Stimulated activated naive CD8-positive, alpha-beta T cell treated with anti-CD3 and anti-CD28 coated beads, Interleukin-15, Interleukin-2, amounts not matched to agents 100 ng/mL and 50 ng/mL, for 24 hours (primary cell): ENCODE measurements at regions not wholly inside any gene's neighbourhood (a gene's known extent, or its start where the extent isn't known, plus 50 kb on each side); places are given as distances from the start of the nearest gene placed in this dataset.

Source experiments
- H3K27ac Mint-ChIP-seq: one replicate; pipeline ENCODE4 v1.8.0; 2021; ENCODE audit warnings: mild to moderate bottlenecking, mixed read lengths
- H3K27me3 Mint-ChIP-seq: one replicate; pipeline ENCODE4 v1.8.0; 2021; ENCODE audit warnings: mixed read lengths
- H3K36me3 Mint-ChIP-seq: one replicate; pipeline ENCODE4 v1.8.0; 2021; ENCODE audit warnings: low read depth, mixed read lengths
- H3K4me1 Mint-ChIP-seq: one replicate; pipeline ENCODE4 v1.8.0; 2021; ENCODE audit warnings: low read depth, mixed read lengths
- H3K4me3 Mint-ChIP-seq: one replicate; pipeline ENCODE4 v1.8.0; 2021; ENCODE audit warnings: mild to moderate bottlenecking, mixed read lengths
- H3K9me3 Mint-ChIP-seq: one replicate; pipeline ENCODE4 v1.8.0; 2021; ENCODE audit warnings: mixed read lengths

GRCh38 chr20:11212902-11213301 lies 539.1 kb upstream of the JAG1 start:
- Mint-ChIP-seq H3K27ac (no peak overlapping the region), H3K4me1 (no peaks in the 10 kb centered on the region), H3K4me3 (no peak overlapping the region), H3K27me3 (peaks cover 7% of the 10 kb centered on the region), H3K9me3 (no peaks in the 10 kb centered on the region), H3K36me3 (no peaks in the 10 kb centered on the region)

DNA sequence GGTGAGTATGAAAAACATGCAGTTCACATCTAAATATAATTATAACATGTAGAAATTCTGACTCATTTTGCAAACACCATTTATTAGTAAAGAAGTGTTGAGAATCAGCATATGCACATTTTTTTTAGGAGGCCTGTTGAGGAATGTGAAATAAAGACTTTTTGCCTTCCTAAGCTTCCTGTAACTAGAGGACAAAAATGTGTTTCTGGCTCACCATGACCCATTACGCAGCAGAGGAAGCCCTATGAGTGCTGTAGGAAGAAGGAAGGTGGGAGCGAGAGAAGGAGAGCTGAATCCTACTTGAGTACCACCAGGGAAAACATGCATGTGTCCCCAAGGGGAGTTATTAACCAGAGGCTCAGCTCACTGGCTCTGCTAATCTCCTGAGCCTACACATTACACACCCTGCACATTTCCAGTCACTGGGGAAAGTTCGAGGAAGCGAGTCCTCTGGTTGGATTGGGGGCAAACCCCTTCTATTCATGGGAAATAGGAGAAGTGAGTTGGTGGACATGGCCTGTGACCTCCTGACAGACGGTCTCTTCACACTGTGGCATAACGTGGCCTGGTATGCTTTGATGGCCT lies 540.5 kb upstream of the JAG1 start:
- Mint-ChIP-seq H3K4me1 (no peaks in the 10 kb centered on the region), H3K36me3 (no peaks in the 10 kb centered on the region), H3K27ac (no peak overlapping the region), H3K9me3 (no peaks in the 10 kb centered on the region), H3K27me3 (no peaks in the 10 kb centered on the region), H3K4me3 (no peak overlapping the region)

DNA sequence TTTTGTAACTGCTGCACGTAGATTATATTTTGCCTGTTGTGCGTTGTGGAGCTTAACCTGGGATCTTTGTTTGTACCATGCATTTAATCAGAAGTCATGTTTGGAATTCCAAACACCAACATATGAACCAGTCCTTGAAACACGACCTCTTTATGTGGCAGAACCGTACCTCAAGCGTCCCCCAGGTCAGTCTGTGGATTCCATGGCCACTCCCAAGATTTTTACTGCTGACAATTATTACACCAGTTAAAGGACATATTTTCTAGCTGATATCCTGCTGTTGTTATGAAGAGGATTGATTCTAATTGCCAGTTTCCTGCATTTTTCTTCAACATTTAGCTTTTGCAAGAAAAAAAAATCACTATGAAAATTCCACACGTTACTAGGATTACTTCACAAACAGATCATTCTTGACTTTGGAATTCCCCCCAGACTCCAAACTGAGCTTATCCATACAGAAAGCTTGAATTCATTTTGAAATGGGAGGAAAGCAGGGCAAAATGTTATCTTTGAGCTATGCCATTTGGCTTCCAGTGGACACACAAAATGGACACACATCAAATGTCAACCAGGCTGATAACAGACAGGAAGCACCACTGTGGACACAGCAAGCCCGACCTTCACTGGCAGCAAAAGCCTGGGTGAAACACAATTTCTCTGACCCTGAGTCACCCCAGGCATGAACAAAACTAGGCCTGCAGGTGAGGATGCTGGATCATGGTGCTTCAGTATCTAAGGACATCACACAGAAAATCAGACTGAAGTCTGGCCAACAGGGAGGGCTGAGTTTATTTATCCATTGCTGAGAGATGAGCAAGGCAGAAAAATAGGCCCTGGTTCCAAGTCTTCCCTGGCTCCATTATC lies 542.9 kb upstream of the JAG1 start:
- H3K36me3 Mint-ChIP-seq = no peaks in the 10 kb centered on the region
- no peak overlapping the region for H3K27ac Mint-ChIP-seq
- no peak overlapping the region for H3K4me3 Mint-ChIP-seq
- H3K27me3 Mint-ChIP-seq = no peaks in the 10 kb centered on the region
- H3K4me1 Mint-ChIP-seq = no peaks in the 10 kb centered on the region
- no peaks in the 10 kb centered on the region for H3K9me3 Mint-ChIP-seq

DNA sequence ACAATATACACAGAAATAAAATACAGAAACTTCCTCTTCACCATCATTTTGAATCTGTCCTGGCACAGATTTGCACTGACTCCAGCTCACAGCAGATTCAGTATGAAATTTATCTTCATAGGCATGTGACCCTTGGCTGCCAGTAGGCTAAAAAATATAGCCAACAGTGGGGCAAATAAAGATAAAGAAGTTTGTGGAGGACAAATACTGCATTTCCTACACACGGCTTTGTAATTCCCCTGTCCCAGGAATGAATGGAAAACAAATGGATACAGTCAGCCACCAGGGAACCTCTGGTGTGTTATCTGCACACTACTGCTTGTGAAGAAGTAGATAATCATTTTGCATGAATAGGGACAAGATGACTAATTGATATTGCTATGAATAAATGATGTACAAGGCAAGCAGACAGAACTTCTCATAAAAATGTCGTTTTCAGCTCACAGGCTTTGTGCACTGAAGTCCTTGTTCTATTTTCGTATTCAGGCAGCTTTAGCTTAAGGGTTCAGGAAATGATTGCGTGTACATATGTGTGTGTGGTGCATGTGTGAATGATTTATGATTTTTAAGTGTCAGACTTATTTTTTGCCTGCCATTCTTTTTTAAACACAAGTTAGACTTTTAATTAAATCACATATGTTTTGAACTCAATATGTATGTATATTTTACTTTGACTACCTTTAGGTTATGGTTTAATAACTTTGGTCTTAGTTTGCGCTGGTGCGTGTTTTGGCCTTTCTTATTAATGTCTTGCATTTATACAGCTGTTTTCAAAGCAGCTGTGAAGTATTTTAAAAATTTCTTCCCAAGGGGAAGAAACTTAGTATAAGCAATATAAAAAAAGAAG lies 543.8 kb upstream of the JAG1 start:
- no peaks in the 10 kb centered on the region for H3K36me3 Mint-ChIP-seq
- no peak overlapping the region for H3K27ac Mint-ChIP-seq
- H3K9me3 Mint-ChIP-seq = no peaks in the 10 kb centered on the region
- H3K27me3 Mint-ChIP-seq = no peaks in the 10 kb centered on the region
- no peaks in the 10 kb centered on the region for H3K4me1 Mint-ChIP-seq
- no peak overlapping the region for H3K4me3 Mint-ChIP-seq

- H3K27me3 Mint-ChIP-seq = no peaks in the 10 kb centered on the region
- no peaks in the 10 kb centered on the region for H3K4me1 Mint-ChIP-seq
These were observed 544.4 kb upstream of the JAG1 start for GRCh38 chr20:11218173-11218680.

GRCh38 chr20:11219192-11219591 lies 545.4 kb upstream of the JAG1 start:
- Mint-ChIP-seq H3K27me3 (peaks cover 3% of the 10 kb centered on the region), H3K9me3 (no peaks in the 10 kb centered on the region), H3K27ac (no peak overlapping the region), H3K4me3 (no peak overlapping the region), H3K4me1 (no peaks in the 10 kb centered on the region), H3K36me3 (no peaks in the 10 kb centered on the region)

More at GRCh38 chr20:11218173-11218680, 544.4 kb upstream of the JAG1 start:
- Mint-ChIP-seq H3K27ac (no peak overlapping the region), H3K36me3 (no peaks in the 10 kb centered on the region), H3K9me3 (no peaks in the 10 kb centered on the region), H3K4me3 (no peak overlapping the region)

DNA sequence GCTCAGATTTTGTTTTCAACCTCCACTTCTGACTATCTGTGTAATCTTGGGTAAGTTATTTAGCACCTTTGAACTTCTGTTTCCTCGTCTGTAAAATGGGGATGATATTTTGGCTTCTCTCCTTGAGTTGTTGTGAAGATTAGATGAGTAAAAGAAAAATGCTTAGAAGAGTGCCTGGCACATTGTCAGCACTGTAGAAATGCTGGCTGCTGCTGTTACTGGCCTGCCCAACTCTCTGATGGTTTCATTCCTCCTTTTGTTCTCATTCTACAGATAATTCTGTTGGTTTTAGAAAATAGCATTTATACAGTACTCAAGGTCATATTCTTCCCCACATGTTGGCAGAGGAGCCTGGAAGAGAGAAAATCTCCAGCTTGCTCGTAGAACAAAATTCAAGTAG lies 547.2 kb upstream of the JAG1 start:
- Mint-ChIP-seq H3K4me1 (no peaks in the 10 kb centered on the region), H3K36me3 (no peaks in the 10 kb centered on the region), H3K9me3 (no peaks in the 10 kb centered on the region), H3K27me3 (peaks cover 3% of the 10 kb centered on the region), H3K4me3 (no peak overlapping the region), H3K27ac (no peak overlapping the region)

DNA sequence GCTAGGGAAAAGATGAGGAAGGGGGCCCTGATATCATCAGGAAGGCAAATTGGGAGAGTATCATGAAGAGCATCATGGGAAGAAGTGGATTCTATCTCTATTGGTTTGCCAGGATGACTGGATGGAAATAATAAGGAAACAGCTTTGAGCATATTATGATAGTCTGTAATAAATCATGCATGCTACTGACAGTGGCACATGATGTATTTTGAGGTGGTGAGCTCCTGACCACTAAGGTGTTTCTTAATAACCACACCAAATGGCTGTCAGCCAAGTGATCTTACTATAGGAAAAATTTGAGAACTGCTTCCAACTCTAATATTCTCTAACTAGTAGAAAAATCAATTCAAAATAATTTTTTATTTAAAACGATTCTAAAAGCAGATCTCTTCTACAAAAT lies 548.4 kb upstream of the JAG1 start:
- Mint-ChIP-seq H3K27ac (no peak overlapping the region), H3K27me3 (peaks cover 3% of the 10 kb centered on the region), H3K36me3 (no peaks in the 10 kb centered on the region), H3K9me3 (no peaks in the 10 kb centered on the region), H3K4me1 (no peaks in the 10 kb centered on the region), H3K4me3 (no peak overlapping the region)

DNA sequence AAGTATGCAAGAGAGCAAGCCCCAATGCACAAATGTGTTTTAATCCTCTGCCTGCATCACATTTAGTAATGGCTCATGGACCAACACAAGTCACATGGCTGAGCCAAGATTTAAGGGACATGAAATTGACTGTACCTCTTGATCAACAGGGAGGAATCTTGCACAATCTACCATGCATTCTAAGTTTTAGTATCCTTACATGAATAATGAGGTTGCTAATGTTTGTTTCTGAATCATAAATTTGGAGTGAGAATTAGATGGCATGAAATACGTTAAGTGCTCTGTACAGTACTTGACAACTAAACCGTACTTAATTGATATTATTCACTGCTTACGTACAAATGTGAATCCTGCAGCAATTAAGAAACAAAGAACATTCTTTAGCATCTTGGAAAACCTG lies 553.8 kb upstream of the JAG1 start:
- Mint-ChIP-seq H3K9me3 (no peaks in the 10 kb centered on the region), H3K27ac (no peak overlapping the region), H3K4me3 (no peak overlapping the region), H3K4me1 (no peaks in the 10 kb centered on the region), H3K36me3 (no peaks in the 10 kb centered on the region), H3K27me3 (peaks cover 3% of the 10 kb centered on the region)

- H3K9me3 Mint-ChIP-seq = no peaks in the 10 kb centered on the region
- no peaks in the 10 kb centered on the region for H3K27me3 Mint-ChIP-seq
- H3K27ac Mint-ChIP-seq = no peak overlapping the region
- H3K36me3 Mint-ChIP-seq = no peaks in the 10 kb centered on the region
- H3K4me3 Mint-ChIP-seq = no peak overlapping the region
- H3K4me1 Mint-ChIP-seq = no peaks in the 10 kb centered on the region
These were observed 556.0 kb upstream of the JAG1 start for GRCh38 chr20:11229772-11230171.

DNA sequence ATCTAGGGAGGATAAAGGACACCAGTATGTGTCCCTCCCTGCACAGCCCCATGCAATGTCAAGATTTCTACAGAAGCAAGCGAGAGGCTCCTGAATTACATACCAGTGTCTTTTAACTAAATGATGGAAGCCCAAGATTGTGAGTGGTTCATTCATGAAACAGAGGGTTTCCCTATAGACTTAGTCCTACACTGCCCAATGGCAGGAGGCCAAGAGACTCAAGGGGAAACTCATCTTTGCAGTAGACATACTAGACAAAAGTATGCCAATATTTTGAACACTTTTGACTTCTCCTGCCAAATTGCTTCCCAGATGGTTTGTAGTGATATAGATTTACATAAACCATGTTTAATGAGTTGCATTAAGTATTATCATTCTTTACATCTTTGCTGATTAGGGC lies 557.2 kb upstream of the JAG1 start:
- Mint-ChIP-seq H3K27me3 (no peaks in the 10 kb centered on the region), H3K4me1 (no peaks in the 10 kb centered on the region), H3K27ac (no peak overlapping the region), H3K4me3 (no peak overlapping the region), H3K36me3 (no peaks in the 10 kb centered on the region), H3K9me3 (no peaks in the 10 kb centered on the region)

DNA sequence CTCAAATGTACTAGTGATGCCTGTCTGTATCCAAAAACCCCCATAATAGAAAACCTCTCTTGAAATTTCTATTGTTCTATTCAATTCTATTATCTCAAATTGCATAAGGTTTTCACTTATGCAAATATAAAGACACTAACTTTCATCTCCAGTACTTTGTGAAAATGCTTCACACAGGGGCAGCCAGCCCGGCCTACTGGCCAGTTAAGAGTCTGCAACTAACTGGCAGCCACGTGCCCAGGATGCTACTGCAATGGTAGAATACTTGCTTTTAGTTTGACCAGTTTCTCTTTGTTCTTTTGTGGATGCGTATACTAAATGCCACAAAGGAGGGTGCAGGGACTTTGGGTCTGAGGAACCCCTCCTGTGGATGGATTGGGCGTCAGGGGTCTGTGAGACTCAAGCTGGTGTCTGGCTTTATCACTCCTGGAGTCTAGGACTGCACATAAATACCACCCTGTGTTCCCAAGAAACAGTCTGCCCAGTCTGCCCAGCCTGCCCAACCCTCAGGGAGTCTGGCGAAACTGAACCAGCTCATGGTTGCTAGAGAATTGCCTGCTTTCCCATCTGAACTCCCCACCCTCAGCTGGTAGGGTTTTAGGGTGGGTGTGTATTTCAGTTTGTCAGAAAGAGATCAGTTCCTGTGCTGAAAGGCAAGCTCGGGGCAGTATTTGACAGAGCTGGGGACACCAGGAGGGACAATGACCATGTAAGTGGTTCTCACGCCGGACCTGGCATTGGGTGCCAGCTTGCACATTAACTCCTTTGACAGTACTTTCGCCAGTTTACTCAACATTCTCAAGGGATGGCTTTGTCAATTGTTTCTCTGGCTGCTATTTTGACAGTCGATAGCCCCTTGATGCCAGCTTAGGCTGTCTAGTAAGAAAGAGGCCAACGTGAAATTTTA lies 558.2 kb upstream of the JAG1 start:
- Mint-ChIP-seq H3K4me3 (no peak overlapping the region), H3K4me1 (no peaks in the 10 kb centered on the region), H3K9me3 (no peaks in the 10 kb centered on the region), H3K36me3 (no peaks in the 10 kb centered on the region), H3K27me3 (no peaks in the 10 kb centered on the region), H3K27ac (no peak overlapping the region)

DNA sequence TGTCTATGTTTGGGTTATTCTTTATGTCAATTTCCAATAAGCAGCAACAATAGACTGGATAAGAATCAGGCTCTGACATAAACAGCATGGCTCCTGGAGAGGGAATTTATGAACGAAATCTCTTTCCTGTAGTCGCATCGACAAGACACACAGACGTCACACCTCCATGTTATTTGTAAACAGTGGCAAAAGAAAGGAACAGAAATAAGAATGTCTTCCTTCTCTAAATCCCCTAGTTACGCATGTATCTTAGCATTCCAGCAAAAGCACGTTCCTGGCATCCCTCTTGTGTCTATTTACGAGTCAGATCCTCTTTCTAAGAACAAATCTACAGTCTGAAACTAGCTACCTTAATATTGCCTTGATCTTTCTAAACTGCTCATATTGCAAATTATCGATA lies 559.1 kb upstream of the JAG1 start:
- Mint-ChIP-seq H3K4me1 (no peaks in the 10 kb centered on the region), H3K4me3 (no peak overlapping the region), H3K9me3 (no peaks in the 10 kb centered on the region), H3K36me3 (no peaks in the 10 kb centered on the region), H3K27ac (no peak overlapping the region), H3K27me3 (no peaks in the 10 kb centered on the region)

DNA sequence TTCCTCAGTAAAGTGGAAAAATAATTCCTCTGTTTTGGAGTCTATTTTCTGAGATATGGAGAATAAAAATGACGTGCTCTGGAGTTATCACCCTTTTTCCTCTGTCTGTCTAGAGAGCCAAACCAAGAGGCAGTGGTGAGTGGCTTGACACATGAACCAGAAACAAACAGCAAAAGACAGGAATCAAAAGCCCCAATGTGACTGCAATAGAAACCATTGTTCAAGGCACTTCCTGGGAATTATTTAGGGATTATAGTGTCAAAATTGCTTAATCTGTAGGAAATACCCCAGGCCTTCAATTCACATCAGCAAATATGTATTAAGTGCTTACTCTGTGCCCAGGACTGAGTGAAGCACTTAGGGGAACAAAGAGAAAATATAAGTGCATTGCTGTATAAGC lies 560.4 kb upstream of the JAG1 start:
- Mint-ChIP-seq H3K27me3 (no peaks in the 10 kb centered on the region), H3K27ac (no peak overlapping the region), H3K4me3 (no peak overlapping the region), H3K4me1 (no peaks in the 10 kb centered on the region), H3K9me3 (no peaks in the 10 kb centered on the region), H3K36me3 (no peaks in the 10 kb centered on the region)
